ENCODE measurements at regions not wholly inside any gene's neighbourhood (a gene's known extent, or its start where the extent isn't known, plus 50 kb on each side); places are given as distances from the start of the nearest gene placed in this dataset.

GRCh38 chr2:4258563-4258962, 555.2 kb downstream of the DCDC2C start:
- Histone ChIP-seq H3K36me3 (ENCODE audit: insufficient read depth, low read length) (no peaks in the 10 kb centered on the region), H3K27me3 (ENCODE audit: control insufficient read depth in 1 of 2, insufficient read depth in 2 of 2, low read length in 2 of 2) (no peaks in the 10 kb centered on the region), H3K9me3 (ENCODE audit: control insufficient read depth in 1 of 2, insufficient read depth in 1 of 2, low read length in 2 of 2) (peaks cover 0 to 6% of the 10 kb centered on the region in 2 experiments), H3K4me1 (ENCODE audit: insufficient read depth, low read length) (no peaks in the 10 kb centered on the region), H3K27ac (ENCODE audit: low read depth in 1 of 2, low read length in 2 of 2) (no peak overlapping the region), H3K4me3 (ENCODE audit: low read length) (no peak overlapping the region)
- H3K27ac Mint-ChIP-seq, result no peak overlapping the region
- ChIA-PET CTCF (no interaction called here), POLR2A (no interaction called here)
- no peaks in the 10 kb centered on the region for H3K27me3 Mint-ChIP-seq
- intact Hi-C loops (cut with DNase I, micrococcal nuclease), result no loop called here
- TF ChIP-seq CTCF (IDR thresholded peaks at IDR 0.05), result no peak
- no peak overlapping the region for H3K4me3 Mint-ChIP-seq
- ATAC-seq (ENCODE audit: poor library complexity) (no peak), DNase-seq (no peak)
- H3K4me1 Mint-ChIP-seq (ENCODE audit: low read depth), result no peaks in the 10 kb centered on the region
- H3K36me3 Mint-ChIP-seq (ENCODE audit: low read depth), result no peaks in the 10 kb centered on the region
- H3K9me3 Mint-ChIP-seq, result peaks cover 14% of the 10 kb centered on the region

- intact Hi-C loops (cut with DNase I, micrococcal nuclease), result no loop called here
Observed at GRCh38 chr2:4265936-4266335, 562.6 kb downstream of the DCDC2C start.

GRCh38 chr2:4269885-4270284, 566.5 kb downstream of the DCDC2C start:
- Mint-ChIP-seq H3K4me1 (ENCODE audit: low read depth) (no peaks in the 10 kb centered on the region), H3K9me3 (peaks cover 3% of the 10 kb centered on the region), H3K27me3 (no peaks in the 10 kb centered on the region), H3K4me3 (no peak overlapping the region), H3K36me3 (ENCODE audit: low read depth) (no peaks in the 10 kb centered on the region), H3K27ac (no peak overlapping the region)
- intact Hi-C loops (cut with DNase I, micrococcal nuclease), result no loop called here
- TF ChIP-seq CTCF (IDR thresholded peaks at IDR 0.05), result no peak
- H3K36me3 ChIP-seq (ENCODE audit: insufficient read depth, low read length), result no peaks in the 10 kb centered on the region
- no peak for ATAC-seq (ENCODE audit: poor library complexity)
- H3K27ac ChIP-seq (ENCODE audit: low read depth in 1 of 2, low read length in 2 of 2), result no peak overlapping the region
- DNase-seq, result no peak
- H3K9me3 ChIP-seq (ENCODE audit: control insufficient read depth in 1 of 2, insufficient read depth in 1 of 2, low read length in 2 of 2), result peaks cover 0 to 12% of the 10 kb centered on the region in 2 experiments
- POLR2A ChIA-PET, result no interaction called here
- CTCF ChIA-PET, result no interaction called here
- no peaks in the 10 kb centered on the region for H3K27me3 ChIP-seq (ENCODE audit: control insufficient read depth in 1 of 2, insufficient read depth in 2 of 2, low read length in 2 of 2)
- no peaks in the 10 kb centered on the region for H3K4me1 ChIP-seq (ENCODE audit: insufficient read depth, low read length)
- no peak overlapping the region for H3K4me3 ChIP-seq (ENCODE audit: low read length)

More at GRCh38 chr2:4265936-4266335, 562.6 kb downstream of the DCDC2C start:
- Histone ChIP-seq H3K4me3 (ENCODE audit: low read length) (no peak overlapping the region), H3K36me3 (ENCODE audit: insufficient read depth, low read length) (no peaks in the 10 kb centered on the region), H3K27me3 (ENCODE audit: control insufficient read depth in 1 of 2, insufficient read depth in 2 of 2, low read length in 2 of 2) (no peaks in the 10 kb centered on the region), H3K27ac (ENCODE audit: low read depth in 1 of 2, low read length in 2 of 2) (no peak overlapping the region), H3K9me3 (ENCODE audit: control insufficient read depth in 1 of 2, insufficient read depth in 1 of 2, low read length in 2 of 2) (peaks cover 0 to 8% of the 10 kb centered on the region in 2 experiments), H3K4me1 (ENCODE audit: insufficient read depth, low read length) (no peaks in the 10 kb centered on the region)
- CTCF ChIA-PET, result no interaction called here
- Mint-ChIP-seq H3K36me3 (ENCODE audit: low read depth) (no peaks in the 10 kb centered on the region), H3K27ac (no peak overlapping the region), H3K4me3 (no peak overlapping the region), H3K9me3 (peaks cover 5% of the 10 kb centered on the region), H3K4me1 (ENCODE audit: low read depth) (no peaks in the 10 kb centered on the region), H3K27me3 (no peaks in the 10 kb centered on the region)
- ATAC-seq (ENCODE audit: poor library complexity) (no peak), DNase-seq (no peak)
- TF ChIP-seq CTCF (IDR thresholded peaks at IDR 0.05), result no peak
- POLR2A ChIA-PET, result no interaction called here

Data from CD4-positive, alpha-beta T cell (primary cell).